ENCODE measurements at regions not wholly inside any gene's neighbourhood (a gene's known extent, or its start where the extent isn't known, plus 50 kb on each side); places are given as distances from the start of the nearest gene placed in this dataset.
"Not testable (repeated sequence)": the region's sequence is repeated elsewhere in the genome, so short reads cannot be mapped to it uniquely, and the experiment has no call there.

- TF ChIP-seq CTCF (conservative IDR thresholded peaks at IDR 0.05; ENCODE audit: low read depth, low read length); NFE2L2 (IDR thresholded peaks at IDR 0.05; ENCODE audit: low read depth, low read length); MXI1 (IDR thresholded peaks at IDR 0.05; ENCODE audit: borderline replicate concordance, low read depth, low read length): not testable (repeated sequence)
Measured at GRCh38 chr1:168402466-168402865, 121.8 kb downstream of the TBX19 start.
